COLO668 (cell line): ENCODE measurements at regions not wholly inside any gene's neighbourhood (a gene's known extent, or its start where the extent isn't known, plus 50 kb on each side); places are given as distances from the start of the nearest gene placed in this dataset.
"Not testable (repeated sequence)": the region's sequence is repeated elsewhere in the genome, so short reads cannot be mapped to it uniquely, and the experiment has no call there.

Experiments used
- DNase-seq: peaks from one replicate; lab custom pipeline; 2025; ENCODE audit not compliant: unreplicated experiment; lab: John Stamatoyannopoulos, UW

DNA sequence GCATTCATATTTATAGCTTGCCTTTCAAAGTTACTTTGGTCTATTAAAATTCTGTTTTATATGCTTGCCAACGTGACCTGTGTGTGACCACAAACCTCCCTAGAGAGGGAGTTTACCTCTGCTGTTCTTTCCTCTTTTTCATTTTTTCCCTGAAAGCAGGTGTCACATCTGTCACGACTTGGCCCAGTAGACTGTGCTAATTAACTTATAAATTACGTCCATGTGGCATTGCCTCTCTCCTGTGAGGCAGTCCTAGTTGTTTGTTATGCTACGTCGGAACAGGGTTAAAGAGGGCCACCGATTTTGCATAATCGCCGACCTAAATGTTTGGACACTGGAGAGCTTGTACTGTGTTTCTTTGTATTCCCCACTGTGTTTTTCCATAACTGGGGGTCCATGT lies 343.9 kb upstream of the FLRT2 start:
- no peak for DNase-seq

- no peak for DNase-seq
Measured at GRCh38 chr14:85187521-85187920, 342.4 kb upstream of the FLRT2 start.

GRCh38 chr14:85188836-85189235 lies 341.1 kb upstream of the FLRT2 start:
- DNase-seq, result no peak

DNA sequence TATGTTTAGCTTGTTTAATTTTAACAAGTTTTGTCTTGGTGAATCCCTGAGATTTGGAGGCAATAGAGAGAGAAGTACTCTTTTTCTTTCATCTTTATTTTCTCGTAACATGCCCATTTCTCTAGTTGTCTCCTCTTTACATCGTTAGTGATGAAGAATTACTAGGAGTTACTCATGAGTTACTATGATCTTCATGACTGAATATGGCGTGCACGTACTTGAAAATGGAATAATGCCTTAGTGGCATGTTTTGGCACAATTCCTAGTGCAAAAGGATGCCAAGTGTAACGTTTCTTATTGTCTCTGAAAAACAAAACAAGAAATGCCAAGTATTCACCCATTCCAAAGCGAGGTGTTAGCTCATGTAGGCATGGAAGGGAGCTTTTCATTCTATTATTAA lies 340.7 kb upstream of the FLRT2 start:
- not testable (repeated sequence) for DNase-seq

DNA sequence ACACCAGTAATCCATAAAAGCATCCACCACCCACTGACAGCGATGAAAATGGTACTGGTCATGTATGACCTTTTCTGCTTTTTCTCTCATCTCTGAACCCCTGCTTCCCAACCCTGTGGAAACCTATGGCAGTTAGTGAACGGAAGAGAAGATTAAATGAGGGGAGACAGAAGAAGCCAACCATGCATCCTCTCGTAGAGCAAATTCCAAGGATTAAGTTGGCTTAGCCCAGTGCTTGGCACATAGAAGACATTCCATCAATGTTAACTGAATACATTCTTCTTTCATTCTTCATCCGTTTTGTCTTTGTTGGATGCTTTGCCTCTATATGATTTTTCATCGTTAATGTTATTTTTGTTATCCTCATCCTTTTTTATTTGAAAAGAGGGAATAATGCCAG lies 339.7 kb upstream of the FLRT2 start:
- DNase-seq, result no peak

GRCh38 chr14:85191986-85192385 lies 338.0 kb upstream of the FLRT2 start:
- DNase-seq, result no peak

DNA sequence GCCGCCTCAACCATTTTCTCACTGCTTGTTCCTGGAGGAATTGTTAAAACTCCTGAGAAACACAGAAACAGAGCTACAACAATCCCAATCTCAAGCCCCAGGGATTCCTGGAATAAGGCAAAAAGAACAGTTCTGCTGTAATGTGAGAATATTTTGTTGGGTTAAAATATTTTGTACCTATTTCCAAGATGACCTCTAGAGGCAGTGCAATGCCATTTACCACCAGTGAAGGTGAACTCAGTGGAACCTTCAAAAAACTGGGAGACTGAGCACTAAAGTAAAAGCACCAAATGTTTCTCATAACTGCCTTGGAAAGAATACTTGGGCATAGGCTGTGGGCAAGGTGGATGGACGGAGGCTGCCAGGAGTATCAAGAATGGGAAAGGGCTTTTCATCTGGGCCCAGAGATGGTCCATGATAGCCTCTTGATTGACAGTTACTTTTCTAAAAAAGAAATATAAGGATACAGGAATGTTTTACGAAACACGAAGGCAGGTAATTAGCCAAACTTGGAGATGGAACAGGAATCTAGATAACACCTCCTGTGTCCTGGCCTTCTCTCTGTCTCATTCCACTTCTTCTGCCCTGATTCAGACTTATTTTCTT lies 334.0 kb upstream of the FLRT2 start:
- DNase-seq, result no peak

GRCh38 chr14:85198001-85198400 lies 331.9 kb upstream of the FLRT2 start:
- no peak for DNase-seq

GRCh38 chr14:85205875-85206274 lies 324.1 kb upstream of the FLRT2 start:
- DNase-seq, result no peak

- DNase-seq, result no peak
Measured at GRCh38 chr14:85214471-85214870, 315.5 kb upstream of the FLRT2 start.

GRCh38 chr14:85217412-85217811 lies 312.5 kb upstream of the FLRT2 start:
- DNase-seq, result no peak

DNA sequence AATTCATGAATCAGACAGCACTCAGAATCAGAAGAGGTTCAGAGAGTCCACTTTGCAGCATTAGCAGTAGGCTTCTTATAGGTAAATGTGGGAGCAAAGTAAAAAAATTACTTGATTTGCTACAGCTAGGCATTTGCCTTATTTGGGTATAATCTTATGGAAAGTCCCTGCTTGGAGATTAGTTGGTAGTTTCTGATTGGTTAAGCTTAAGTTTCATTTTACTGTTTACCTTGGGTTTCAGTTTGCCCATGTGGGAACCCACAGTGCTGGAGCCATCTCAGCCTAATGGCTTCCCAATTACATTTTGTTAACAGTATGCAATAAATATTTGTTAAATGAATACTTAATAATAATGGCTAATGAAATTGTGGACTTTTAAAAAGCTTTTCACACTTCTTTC lies 311.0 kb upstream of the FLRT2 start:
- no peak for DNase-seq

GRCh38 chr14:85221832-85222231 lies 308.1 kb upstream of the FLRT2 start:
- peak; percentile 52 for DNase-seq

GRCh38 chr14:85222341-85222740 lies 307.6 kb upstream of the FLRT2 start:
- DNase-seq, result no peak

DNA sequence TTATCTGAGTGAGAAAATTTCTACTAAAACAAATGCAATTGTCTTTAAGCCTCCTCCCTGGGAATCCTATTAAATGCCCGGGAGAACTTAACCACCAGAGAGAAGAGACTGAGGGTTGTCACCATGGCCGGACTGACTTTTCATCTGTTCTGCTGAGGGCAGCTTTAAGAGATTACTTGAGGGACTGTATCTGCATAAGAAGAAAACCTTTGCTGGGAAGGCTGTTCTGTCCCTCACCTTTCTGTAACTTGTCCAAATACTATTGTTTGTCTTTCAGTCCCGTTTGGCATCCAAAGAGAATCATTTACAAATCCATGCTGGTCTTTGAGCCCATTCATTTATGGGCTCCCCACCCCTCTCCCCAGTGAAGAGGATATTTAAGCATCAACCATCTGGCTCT lies 306.3 kb upstream of the FLRT2 start:
- no peak for DNase-seq

- no peak for DNase-seq
Measured at GRCh38 chr14:85224241-85224640, 305.7 kb upstream of the FLRT2 start.

DNA sequence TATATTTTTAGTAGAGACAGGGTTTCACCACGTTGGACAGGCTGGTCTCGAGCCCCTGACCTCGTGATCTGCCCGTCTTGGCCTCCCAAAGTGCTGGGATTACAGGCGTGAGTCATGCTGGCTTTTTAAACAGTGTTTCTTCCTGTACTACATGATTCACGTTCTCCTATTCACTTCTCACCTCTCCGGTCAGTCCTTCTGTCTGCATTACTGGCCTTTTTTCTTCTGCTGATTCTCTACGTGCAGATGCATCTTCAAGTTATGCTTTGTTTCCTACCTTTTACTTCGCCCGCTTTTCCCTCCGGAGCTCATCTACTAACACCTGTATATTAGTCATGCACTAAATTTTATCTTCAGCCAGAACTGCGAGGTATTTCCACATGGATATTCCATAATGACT lies 296.2 kb upstream of the FLRT2 start:
- no peak for DNase-seq

- DNase-seq, result no peak
Measured at GRCh38 chr14:85234156-85235025, 295.6 kb upstream of the FLRT2 start.

GRCh38 chr14:85235868-85236267 lies 294.1 kb upstream of the FLRT2 start:
- DNase-seq, result no peak

- DNase-seq, result no peak
Measured at GRCh38 chr14:85236296-85236695, 293.6 kb upstream of the FLRT2 start.

DNA sequence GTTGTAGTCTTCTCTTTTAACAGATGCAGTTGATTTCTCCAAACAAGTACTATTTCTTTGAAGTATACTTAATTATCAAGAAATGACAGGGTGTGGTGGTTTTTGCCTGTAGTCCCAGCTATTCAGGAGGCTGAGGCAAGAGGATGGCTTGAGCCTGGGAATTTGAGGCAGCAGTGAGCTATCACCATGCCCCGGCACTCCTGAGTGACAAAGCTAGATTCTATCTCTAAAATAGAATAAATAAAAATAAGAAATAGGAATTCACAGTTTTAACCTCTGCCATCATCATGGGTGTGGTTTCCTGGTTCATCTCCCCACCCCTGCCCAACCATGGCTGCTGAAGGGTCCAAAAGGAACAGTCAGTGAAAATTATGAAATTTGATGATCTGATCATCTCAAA lies 290.2 kb upstream of the FLRT2 start:
- DNase-seq, result no peak

DNA sequence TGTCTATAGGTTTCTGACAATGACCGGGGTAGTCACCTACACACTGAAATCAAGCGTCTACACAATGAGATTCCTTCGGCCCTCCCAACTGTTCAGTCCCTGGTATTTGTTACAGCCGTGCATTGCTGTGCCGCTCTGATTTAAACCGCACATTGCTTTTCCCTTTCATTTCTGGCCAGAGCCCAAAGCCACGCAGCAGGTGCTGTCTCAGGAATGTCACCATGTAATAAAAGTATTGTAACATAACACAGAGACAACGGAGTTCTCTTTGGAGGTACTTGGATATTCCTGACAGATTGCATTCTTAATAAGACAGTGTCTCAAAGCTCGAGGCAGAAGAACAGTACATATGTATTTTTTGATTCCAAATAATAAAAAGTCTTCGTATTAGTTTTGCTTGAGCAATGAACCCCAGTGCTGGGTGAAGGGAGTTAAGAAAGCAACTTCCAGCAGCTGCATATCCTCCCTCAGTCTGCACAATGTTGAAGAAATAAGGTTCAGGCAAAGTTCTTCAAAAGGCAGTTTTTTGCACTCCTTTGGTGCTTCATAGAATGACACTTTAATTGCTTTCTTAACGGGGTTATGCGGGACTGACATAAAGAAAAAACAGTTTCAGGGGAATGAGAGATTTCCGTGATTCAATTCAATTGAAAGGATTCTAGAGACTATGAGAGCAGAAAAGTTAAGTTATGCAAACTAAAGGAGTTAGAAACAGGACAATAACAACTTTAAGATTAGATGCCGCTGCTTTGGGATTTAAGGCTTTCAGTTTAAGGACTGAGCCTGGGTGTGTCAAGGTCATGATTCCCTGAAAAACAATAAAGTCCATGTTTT lies 288.7 kb upstream of the FLRT2 start:
- no peak for DNase-seq
